K562 (cell line): ENCODE measurements at regions not wholly inside any gene's neighbourhood (a gene's known extent, or its start where the extent isn't known, plus 50 kb on each side); places are given as distances from the start of the nearest gene placed in this dataset.

Experiments
- CHD7 ChIP-seq: fragments of 200-600 bp; sonication (generic); IDR thresholded peaks from one replicate; pipeline ENCODE4 v1.6.1; 2012; ENCODE audit warnings: mild to moderate bottlenecking, low read depth, low read length, inconsistent platforms
- GATAD2B ChIP-seq: fragments of 450-650 bp; IDR thresholded peaks from 2 replicates; pipeline ENCODE4 v1.6.1; 2017; ENCODE audit warnings: mild to moderate bottlenecking, borderline replicate concordance
- HMG20B ChIP-seq: fragments of 250-450 bp; sonication (Bioruptor Pico); IDR thresholded peaks from 2 replicates; pipeline ENCODE4 v1.5.0; 2021; ENCODE audit warnings: mild to moderate bottlenecking
- KLF13 ChIP-seq: fragments of 450-650 bp; IDR thresholded peaks from 2 replicates; pipeline ENCODE4 v1.6.1; 2016; ENCODE audit warnings: missing genetic modification characterization, low read depth, mild to moderate bottlenecking, missing compliant biosample characterization, moderate library complexity, borderline replicate concordance
- NEUROD1 ChIP-seq: fragments of 150-350 bp; IDR thresholded peaks from 2 replicates; pipeline ENCODE4 v1.6.1; 2014; ENCODE audit warnings: borderline replicate concordance, low read length, low read depth; ENCODE audit not compliant: partially characterized antibody
- NFE2L1 ChIP-seq: fragments of 450-650 bp; IDR thresholded peaks from 2 replicates; pipeline ENCODE4 v1.6.1; 2016; ENCODE audit warnings: missing genetic modification characterization, low read depth, mild to moderate bottlenecking, missing compliant biosample characterization, moderate library complexity, borderline replicate concordance
- NKRF ChIP-seq: fragments of 450-650 bp; IDR thresholded peaks from 2 replicates; pipeline ENCODE4 v1.6.1; 2016; ENCODE audit warnings: borderline replicate concordance
- SNIP1 ChIP-seq: fragments of 450-650 bp; IDR thresholded peaks from 2 replicates; pipeline ENCODE4 v1.7.1; 2017; ENCODE audit warnings: low read depth, mild to moderate bottlenecking
- SRSF1 ChIP-seq: fragments of 200-400 bp; formaldehyde crosslinking; IDR thresholded peaks from 2 replicates; pipeline ENCODE4 v1.6.1; 2017; ENCODE audit warnings: mild to moderate bottlenecking, low read depth, low read length, moderate library complexity
- SRSF7 ChIP-seq: fragments of 200-400 bp; formaldehyde crosslinking; optimal IDR thresholded peaks from 2 replicates; pipeline ENCODE3; 2017; ENCODE audit warnings: mild to moderate bottlenecking, low read depth, low read length
- U2AF2 ChIP-seq: fragments of 200-400 bp; formaldehyde crosslinking; optimal IDR thresholded peaks from 2 replicates; pipeline ENCODE3; 2017; ENCODE audit warnings: low read depth, mild to moderate bottlenecking, low read length
- ZNF644 ChIP-seq: fragments of 200-800 bp; sonication (Bioruptor generic); IDR thresholded peaks from 2 replicates; pipeline ENCODE4 v1.6.1; 2016; ENCODE audit warnings: low read depth, missing genetic modification characterization, missing compliant biosample characterization
- ZNF766 ChIP-seq: fragments of 200-800 bp; sonication (Bioruptor generic); conservative IDR thresholded peaks from 2 replicates; pipeline ENCODE4 v1.6.1; 2016; ENCODE audit warnings: missing genetic modification characterization, missing compliant biosample characterization
- ZSCAN32 ChIP-seq: fragments of 450-650 bp; formaldehyde crosslinking; IDR thresholded peaks from 2 replicates; pipeline ENCODE4 v1.4.0; 2020; ENCODE audit warnings: mild to moderate bottlenecking, moderate library complexity

- peak; percentile 78 for TF ChIP-seq NEUROD1
- no peak for TF ChIP-seq SNIP1
- TF ChIP-seq CHD7 = no peak
- TF ChIP-seq SRSF7 = no peak
- TF ChIP-seq NFE2L1 (tag) = no peak
- peak; percentile 96 for TF ChIP-seq ZNF766 (CRISPR knock-in tag)
- TF ChIP-seq KLF13 (tag) = no peak
- TF ChIP-seq HMG20B = peak; percentile 58; the same call in 1 of the 2 replicates
- TF ChIP-seq ZNF644 (tag) = peak; percentile 90; the same call in 1 of the 2 replicates
- no peak for TF ChIP-seq NKRF
- no peak for TF ChIP-seq U2AF2
- peak; percentile 91 for TF ChIP-seq GATAD2B
- no peak for TF ChIP-seq SRSF1
- no peak for TF ChIP-seq ZSCAN32
Measured at GRCh38 chr11:86143087-86144030, 74.5 kb upstream of the PICALM start (continued).
